ENCODE measurements at regions not wholly inside any gene's neighbourhood (a gene's known extent, or its start where the extent isn't known, plus 50 kb on each side); places are given as distances from the start of the nearest gene placed in this dataset.

DNA sequence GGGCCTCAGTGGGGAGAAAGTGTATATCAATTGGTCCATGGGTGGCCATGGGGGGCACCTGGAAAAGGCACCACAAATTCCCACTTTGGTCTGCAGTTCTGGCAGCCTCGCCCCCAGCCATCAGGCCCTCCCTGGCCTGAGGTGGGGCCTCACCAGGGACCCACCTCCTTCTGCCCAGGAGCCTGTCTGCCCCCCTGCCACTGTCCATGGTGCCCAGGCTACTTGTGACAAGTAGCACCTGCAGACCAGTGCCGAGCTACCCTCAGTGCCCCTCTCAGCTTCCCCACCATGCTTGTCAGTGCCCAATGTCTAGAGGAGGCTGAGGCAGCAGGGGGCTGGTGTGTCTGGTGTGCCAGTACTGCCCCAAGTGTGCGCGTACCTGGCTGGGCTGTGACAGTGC is 87.1 kb upstream of the PAXBP1 start:
- no peak overlapping the region for H3K23ac ChIP-seq (ENCODE audit: low read length)
- H4K91ac ChIP-seq (ENCODE audit: low read depth, low read length) = no peak overlapping the region
- no peak overlapping the region for H2BK120ac ChIP-seq (ENCODE audit: insufficient read depth, low read length, poor library complexity)
- no peaks in the 10 kb centered on the region for H3K4me1 ChIP-seq (ENCODE audit: control insufficient read depth in 1 of 2, insufficient read depth in 2 of 2, low read length in 2 of 2)
- H2AK5ac ChIP-seq (ENCODE audit: low read length) = no peak overlapping the region
- no peak overlapping the region for H2BK12ac ChIP-seq (ENCODE audit: low read length)
- no CpG with 5 or more reads among the region's 4 CpGs for WGBS (ENCODE audit: extremely low coverage, insufficient coverage, insufficient read length)
- H3K79me2 ChIP-seq (ENCODE audit: control insufficient read depth, insufficient read depth, low read length, poor library complexity) = no peaks in the 10 kb centered on the region
- no peak overlapping the region for H3K4me3 ChIP-seq (ENCODE audit: low read depth, low read length)
- H3K27me3 ChIP-seq (ENCODE audit: insufficient read depth, low read length) = no peaks in the 10 kb centered on the region
- no peaks in the 10 kb centered on the region for H3K79me1 ChIP-seq (ENCODE audit: low read length)
- no peak for DNase-seq
- H3K9ac ChIP-seq (ENCODE audit: low read length) = no peak overlapping the region
- H3K4ac ChIP-seq (ENCODE audit: low read depth, low read length) = no peak overlapping the region
- no peak overlapping the region for H3K18ac ChIP-seq (ENCODE audit: low read length)
- H4K12ac ChIP-seq (ENCODE audit: low read depth, low read length) = no peak overlapping the region
- H2AFZ ChIP-seq (ENCODE audit: insufficient read depth, low read length, poor library complexity) = no peak overlapping the region
- H3K14ac ChIP-seq (ENCODE audit: low read length) = no peak overlapping the region
- no peak overlapping the region for H4K8ac ChIP-seq (ENCODE audit: low read depth, low read length)
- no peak overlapping the region for H2BK5ac ChIP-seq (ENCODE audit: low read depth, low read length, poor library complexity)
- H3K36me3 ChIP-seq (ENCODE audit: control insufficient read depth in 1 of 2, insufficient read depth in 2 of 2, low read length in 2 of 2) = no peaks in the 10 kb centered on the region
- no peak overlapping the region for H3K27ac ChIP-seq (ENCODE audit: low read depth, low read length)
- peaks cover 17% of the 10 kb centered on the region for H3K9me3 ChIP-seq (ENCODE audit: insufficient read depth, low read depth, low read length)
- H3K4me2 ChIP-seq (ENCODE audit: low read length) = no peak overlapping the region

DNA sequence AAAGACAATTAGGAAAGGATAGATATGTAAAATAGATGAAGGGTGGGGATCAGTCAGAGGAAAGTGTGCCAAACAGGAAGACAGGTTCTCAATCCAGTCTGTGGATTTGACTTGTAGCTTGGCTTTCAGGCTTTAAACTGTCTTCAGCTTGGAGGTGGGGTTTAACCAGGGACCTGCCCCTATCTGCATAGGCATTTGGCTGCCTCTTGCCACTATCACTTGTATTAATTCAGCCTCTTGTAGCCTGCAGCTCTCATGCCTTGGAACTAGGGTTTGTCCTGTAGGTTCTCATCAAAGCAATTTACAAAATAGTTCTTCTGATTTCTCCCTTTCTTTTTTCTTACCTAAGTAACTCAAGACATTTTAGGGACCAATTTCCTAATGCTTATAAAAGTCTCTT is 88.8 kb upstream of the PAXBP1 start:
- Histone ChIP-seq H4K91ac (ENCODE audit: low read depth, low read length) (no peak overlapping the region), H2BK5ac (ENCODE audit: low read depth, low read length, poor library complexity) (no peak overlapping the region), H3K4ac (ENCODE audit: low read depth, low read length) (no peak overlapping the region), H3K18ac (ENCODE audit: low read length) (no peak overlapping the region), H3K14ac (ENCODE audit: low read length) (no peak overlapping the region), H2BK12ac (ENCODE audit: low read length) (no peak overlapping the region), H3K9me3 (ENCODE audit: insufficient read depth, low read depth, low read length) (peaks cover 17% of the 10 kb centered on the region), H3K4me3 (ENCODE audit: low read depth, low read length) (no peak overlapping the region), H3K79me1 (ENCODE audit: low read length) (no peaks in the 10 kb centered on the region), H3K79me2 (ENCODE audit: control insufficient read depth, insufficient read depth, low read length, poor library complexity) (no peaks in the 10 kb centered on the region), H3K27me3 (ENCODE audit: insufficient read depth, low read length) (no peaks in the 10 kb centered on the region), H2BK120ac (ENCODE audit: insufficient read depth, low read length, poor library complexity) (no peak overlapping the region), H2AFZ (ENCODE audit: insufficient read depth, low read length, poor library complexity) (no peak overlapping the region), H3K9ac (ENCODE audit: low read length) (no peak overlapping the region), H4K12ac (ENCODE audit: low read depth, low read length) (no peak overlapping the region), H4K8ac (ENCODE audit: low read depth, low read length) (no peak overlapping the region), H3K27ac (ENCODE audit: low read depth, low read length) (no peak overlapping the region), H3K4me2 (ENCODE audit: low read length) (no peak overlapping the region), H3K23ac (ENCODE audit: low read length) (no peak overlapping the region), H3K36me3 (ENCODE audit: control insufficient read depth in 1 of 2, insufficient read depth in 2 of 2, low read length in 2 of 2) (no peaks in the 10 kb centered on the region), H2AK5ac (ENCODE audit: low read length) (no peak overlapping the region), H3K4me1 (ENCODE audit: control insufficient read depth in 1 of 2, insufficient read depth in 2 of 2, low read length in 2 of 2) (no peaks in the 10 kb centered on the region)
- no peak for DNase-seq

DNA sequence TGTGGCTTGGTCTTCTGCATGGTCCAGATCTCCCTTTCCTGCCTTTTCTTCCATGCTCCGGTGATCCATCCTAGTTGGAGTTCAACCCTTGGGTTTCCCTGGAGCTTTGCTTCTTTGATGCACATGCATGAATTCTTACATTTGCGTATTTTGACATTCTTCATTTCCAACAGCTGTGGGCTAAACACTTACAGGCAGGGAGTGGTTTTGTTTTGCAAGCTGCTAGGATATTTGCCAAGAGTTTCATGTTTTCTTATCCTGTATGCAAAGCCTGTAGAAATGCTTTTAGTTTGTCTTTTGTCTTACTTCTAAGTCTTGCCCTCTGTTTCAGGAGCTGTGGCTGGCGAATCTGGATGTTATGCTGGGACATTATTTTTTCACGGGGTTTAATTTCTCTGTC is 90.3 kb upstream of the PAXBP1 start:
- no peak overlapping the region for H2BK12ac ChIP-seq (ENCODE audit: low read length)
- H3K79me2 ChIP-seq (ENCODE audit: control insufficient read depth, insufficient read depth, low read length, poor library complexity) = no peaks in the 10 kb centered on the region
- no peak overlapping the region for H3K9ac ChIP-seq (ENCODE audit: low read length)
- H3K36me3 ChIP-seq (ENCODE audit: control insufficient read depth in 1 of 2, insufficient read depth in 2 of 2, low read length in 2 of 2) = no peaks in the 10 kb centered on the region
- H3K4me1 ChIP-seq (ENCODE audit: control insufficient read depth in 1 of 2, insufficient read depth in 2 of 2, low read length in 2 of 2) = no peaks in the 10 kb centered on the region
- H3K4me3 ChIP-seq (ENCODE audit: low read depth, low read length) = no peak overlapping the region
- no CpG with 5 or more reads among the region's 4 CpGs for WGBS (ENCODE audit: extremely low coverage, insufficient coverage, insufficient read length)
- H2BK120ac ChIP-seq (ENCODE audit: insufficient read depth, low read length, poor library complexity) = no peak overlapping the region
- H2AK5ac ChIP-seq (ENCODE audit: low read length) = no peak overlapping the region
- H3K23ac ChIP-seq (ENCODE audit: low read length) = no peak overlapping the region
- no peak overlapping the region for H3K4ac ChIP-seq (ENCODE audit: low read depth, low read length)
- H3K18ac ChIP-seq (ENCODE audit: low read length) = no peak overlapping the region
- H3K9me3 ChIP-seq (ENCODE audit: insufficient read depth, low read depth, low read length) = peaks cover 17% of the 10 kb centered on the region
- peak in 1 of 2 donors; percentile 13 for DNase-seq
- no peaks in the 10 kb centered on the region for H3K79me1 ChIP-seq (ENCODE audit: low read length)
- H2BK5ac ChIP-seq (ENCODE audit: low read depth, low read length, poor library complexity) = no peak overlapping the region
- no peak overlapping the region for H3K4me2 ChIP-seq (ENCODE audit: low read length)
- no peak overlapping the region for H3K14ac ChIP-seq (ENCODE audit: low read length)
- no peak overlapping the region for H4K12ac ChIP-seq (ENCODE audit: low read depth, low read length)
- H3K27me3 ChIP-seq (ENCODE audit: insufficient read depth, low read length) = no peaks in the 10 kb centered on the region
- H2AFZ ChIP-seq (ENCODE audit: insufficient read depth, low read length, poor library complexity) = no peak overlapping the region
- no peak overlapping the region for H4K91ac ChIP-seq (ENCODE audit: low read depth, low read length)
- no peak overlapping the region for H4K8ac ChIP-seq (ENCODE audit: low read depth, low read length)
- no peak overlapping the region for H3K27ac ChIP-seq (ENCODE audit: low read depth, low read length)

DNA sequence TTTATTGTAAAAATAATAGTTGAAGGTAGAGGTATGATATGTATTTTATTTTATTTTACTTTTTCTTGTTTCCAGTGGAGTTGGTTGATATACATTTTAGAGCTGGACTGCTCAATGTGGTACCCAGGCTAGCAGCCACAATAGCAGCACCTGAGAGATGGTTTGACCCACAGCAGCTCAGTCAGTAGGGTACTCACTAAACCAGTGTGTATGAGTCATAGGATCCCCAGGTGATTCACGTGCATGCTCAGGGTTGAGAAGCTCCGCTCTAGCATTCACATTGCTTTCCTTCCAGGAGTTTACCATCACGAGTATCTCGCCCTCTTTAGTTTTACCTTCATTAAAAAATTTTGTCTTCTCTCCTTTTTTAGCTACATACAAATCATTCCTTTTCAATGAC is 96.0 kb upstream of the PAXBP1 start:
- Histone ChIP-seq H4K91ac (ENCODE audit: low read depth, low read length) (no peak overlapping the region), H2BK120ac (ENCODE audit: insufficient read depth, low read length, poor library complexity) (no peak overlapping the region), H3K9ac (ENCODE audit: low read length) (no peak overlapping the region), H3K27me3 (ENCODE audit: insufficient read depth, low read length) (no peaks in the 10 kb centered on the region), H3K14ac (ENCODE audit: low read length) (no peak overlapping the region), H2AFZ (ENCODE audit: insufficient read depth, low read length, poor library complexity) (no peak overlapping the region), H3K4me1 (ENCODE audit: control insufficient read depth in 1 of 2, insufficient read depth in 2 of 2, low read length in 2 of 2) (no peaks in the 10 kb centered on the region), H3K18ac (ENCODE audit: low read length) (no peak overlapping the region), H3K4me3 (ENCODE audit: low read depth, low read length) (peak overlapping the region; percentile 36), H3K4me2 (ENCODE audit: low read length) (no peak overlapping the region), H3K79me1 (ENCODE audit: low read length) (no peaks in the 10 kb centered on the region), H2AK5ac (ENCODE audit: low read length) (no peak overlapping the region), H2BK12ac (ENCODE audit: low read length) (no peak overlapping the region), H2BK5ac (ENCODE audit: low read depth, low read length, poor library complexity) (no peak overlapping the region), H4K12ac (ENCODE audit: low read depth, low read length) (no peak overlapping the region), H3K9me3 (ENCODE audit: insufficient read depth, low read depth, low read length) (no peaks in the 10 kb centered on the region), H3K4ac (ENCODE audit: low read depth, low read length) (no peak overlapping the region), H3K27ac (ENCODE audit: low read depth, low read length) (no peak overlapping the region), H3K23ac (ENCODE audit: low read length) (no peak overlapping the region), H4K8ac (ENCODE audit: low read depth, low read length) (no peak overlapping the region), H3K36me3 (ENCODE audit: control insufficient read depth in 1 of 2, insufficient read depth in 2 of 2, low read length in 2 of 2) (no peaks in the 10 kb centered on the region), H3K79me2 (ENCODE audit: control insufficient read depth, insufficient read depth, low read length, poor library complexity) (no peaks in the 10 kb centered on the region)
- peak in 1 of 2 donors; percentile 34 for DNase-seq
- no CpG with 5 or more reads among the region's 4 CpGs for WGBS (ENCODE audit: extremely low coverage, insufficient coverage, insufficient read length)

Measured in trophoblast cell (in vitro differentiated cells and primary cell).